BJ (cell line): ENCODE measurements at regions not wholly inside any gene's neighbourhood (a gene's known extent, or its start where the extent isn't known, plus 50 kb on each side); places are given as distances from the start of the nearest gene placed in this dataset.

ENCODE experiments used
- CTCF ChIA-PET: fragments of 350-600 bp; formaldehyde crosslinking; extraction: SDS; loops from one replicate; lab custom pipeline; 2021; ENCODE audit warnings: antibody characterized with exemption, inconsistent platforms; lab: Yijun Ruan, JAX
- POLR2A ChIA-PET: fragments of 300-600 bp; sonication (Branson Sonifier 250); formaldehyde crosslinking; extraction: SDS; loops from one replicate; lab custom pipeline; 2021; ENCODE audit warnings: antibody characterized with exemption; lab: Charles Lee
- DNase-seq: peaks from one replicate; pipeline ENCODE4 v3.0.0-alpha.2; 2011; ENCODE audit warnings: low read depth
- H3K27me3 ChIP-seq: 2 replicates; pipeline ENCODE4 v1.6.0; 2011; ENCODE audit warnings: low read length; ENCODE audit not compliant: control insufficient read depth, insufficient read depth
- H3K36me3 ChIP-seq: 2 replicates; pipeline ENCODE4 v1.5.1; 2011; ENCODE audit warnings: low read length; ENCODE audit not compliant: control insufficient read depth, insufficient read depth
- H3K4me3 ChIP-seq: 2 replicates; pipeline ENCODE4 v1.5.1; 2011; ENCODE audit warnings: low read depth, mild to moderate bottlenecking, control low read depth, low read length
- CTCF ChIP-seq: IDR thresholded peaks from 2 replicates; pipeline ENCODE4 v1.5.1; 2011; ENCODE audit warnings: low read depth, mild to moderate bottlenecking, control low read depth, inconsistent platforms, low read length, moderate library complexity; ENCODE audit not compliant: insufficient read depth

- ChIA-PET POLR2A (no interaction called here), CTCF (no interaction called here)
- no peak for DNase-seq
- no peaks in the 10 kb centered on the region for H3K27me3 ChIP-seq
- TF ChIP-seq CTCF = no peak
- H3K4me3 ChIP-seq = no peak overlapping the region
- no peaks in the 10 kb centered on the region for H3K36me3 ChIP-seq
Observed at GRCh38 chr3:63051920-63052319, 176.7 kb upstream of the CADPS start.

GRCh38 chr3:63056932-63057331 is 181.7 kb upstream of the CADPS start:
- CTCF ChIA-PET = no interaction called here
- no peak for TF ChIP-seq CTCF
- Histone ChIP-seq H3K4me3 (no peak overlapping the region), H3K27me3 (no peaks in the 10 kb centered on the region), H3K36me3 (no peaks in the 10 kb centered on the region)
- DNase-seq = no peak
- POLR2A ChIA-PET = no interaction called here

- CTCF ChIA-PET = no interaction called here
- no peak for DNase-seq
- TF ChIP-seq CTCF = no peak
- Histone ChIP-seq H3K36me3 (no peaks in the 10 kb centered on the region), H3K27me3 (no peaks in the 10 kb centered on the region), H3K4me3 (no peak overlapping the region)
- POLR2A ChIA-PET = no interaction called here
Observed at GRCh38 chr3:63060412-63060811, 185.2 kb upstream of the CADPS start.

GRCh38 chr3:63061449-63061848 is 186.2 kb upstream of the CADPS start:
- Histone ChIP-seq H3K4me3 (no peak overlapping the region), H3K27me3 (no peaks in the 10 kb centered on the region), H3K36me3 (no peaks in the 10 kb centered on the region)
- no peak for DNase-seq
- ChIA-PET POLR2A (no interaction called here), CTCF (no interaction called here)
- no peak for TF ChIP-seq CTCF

GRCh38 chr3:63064209-63064755 is 189.1 kb upstream of the CADPS start:
- no peak for TF ChIP-seq CTCF
- Histone ChIP-seq H3K36me3 (no peaks in the 10 kb centered on the region), H3K27me3 (no peaks in the 10 kb centered on the region), H3K4me3 (no peak overlapping the region)
- ChIA-PET POLR2A (no interaction called here), CTCF (interaction anchor here (0.9 kb wide), 1 partner anchor 10 kb away, joined by 3 read pairs; no protein-coding TSS in a partner anchor)
- no peak for DNase-seq
